Astrocyte of the cerebellum (primary cell): ENCODE measurements at regions not wholly inside any gene's neighbourhood (a gene's known extent, or its start where the extent isn't known, plus 50 kb on each side); places are given as distances from the start of the nearest gene placed in this dataset.

ENCODE experiments used
- DNase-seq: peaks from one replicate; pipeline ENCODE4 v3.0.0-alpha.2; 2011; ENCODE audit warnings: low read depth
- H3K4me3 ChIP-seq: 2 replicates; pipeline ENCODE4 v1.5.1; 2011; ENCODE audit warnings: mild to moderate bottlenecking, low read depth, low read length, moderate library complexity
- in situ Hi-C: cut with HindIII; loops from 2 replicates; pipeline ENCODE4 v1.10.0; 2017; ENCODE audit warnings: low sequenced_read_pairs
- TF ChIP-seq, protein P1 (sequence below): IDR thresholded peaks from 2 replicates; pipeline ENCODE4 v1.5.1; 2012; ENCODE audit warnings: low read length, low read depth, moderate library complexity, mild to moderate bottlenecking; ENCODE audit errors: missing control alignments

DNA sequence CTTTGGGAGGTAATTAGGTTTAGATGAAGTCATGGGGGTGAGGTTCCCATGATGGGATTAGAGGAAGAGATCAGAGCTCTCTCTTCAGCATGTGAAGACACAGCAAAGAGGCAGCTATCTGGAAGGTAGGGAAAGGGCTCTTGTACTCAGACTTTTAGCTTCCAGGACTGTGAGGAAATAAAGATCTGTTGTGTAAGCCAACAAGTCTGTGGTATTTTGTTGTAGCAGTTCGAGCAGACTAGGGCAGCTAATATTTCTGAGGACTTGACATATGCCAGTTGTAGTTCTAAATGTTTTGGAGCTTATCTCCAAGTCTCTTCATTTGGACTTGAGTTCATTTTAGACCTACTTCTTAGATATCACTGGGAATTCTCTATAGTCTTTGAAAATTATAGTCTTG lies 137.3 kb upstream of the PDE5A start:
- TF ChIP-seq, protein P1, sequence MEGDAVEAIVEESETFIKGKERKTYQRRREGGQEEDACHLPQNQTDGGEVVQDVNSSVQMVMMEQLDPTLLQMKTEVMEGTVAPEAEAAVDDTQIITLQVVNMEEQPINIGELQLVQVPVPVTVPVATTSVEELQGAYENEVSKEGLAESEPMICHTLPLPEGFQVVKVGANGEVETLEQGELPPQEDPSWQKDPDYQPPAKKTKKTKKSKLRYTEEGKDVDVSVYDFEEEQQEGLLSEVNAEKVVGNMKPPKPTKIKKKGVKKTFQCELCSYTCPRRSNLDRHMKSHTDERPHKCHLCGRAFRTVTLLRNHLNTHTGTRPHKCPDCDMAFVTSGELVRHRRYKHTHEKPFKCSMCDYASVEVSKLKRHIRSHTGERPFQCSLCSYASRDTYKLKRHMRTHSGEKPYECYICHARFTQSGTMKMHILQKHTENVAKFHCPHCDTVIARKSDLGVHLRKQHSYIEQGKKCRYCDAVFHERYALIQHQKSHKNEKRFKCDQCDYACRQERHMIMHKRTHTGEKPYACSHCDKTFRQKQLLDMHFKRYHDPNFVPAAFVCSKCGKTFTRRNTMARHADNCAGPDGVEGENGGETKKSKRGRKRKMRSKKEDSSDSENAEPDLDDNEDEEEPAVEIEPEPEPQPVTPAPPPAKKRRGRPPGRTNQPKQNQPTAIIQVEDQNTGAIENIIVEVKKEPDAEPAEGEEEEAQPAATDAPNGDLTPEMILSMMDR, result no peak
- no peak for DNase-seq
- in situ Hi-C loops, result no loop called here
- H3K4me3 ChIP-seq, result no peak overlapping the region

DNA sequence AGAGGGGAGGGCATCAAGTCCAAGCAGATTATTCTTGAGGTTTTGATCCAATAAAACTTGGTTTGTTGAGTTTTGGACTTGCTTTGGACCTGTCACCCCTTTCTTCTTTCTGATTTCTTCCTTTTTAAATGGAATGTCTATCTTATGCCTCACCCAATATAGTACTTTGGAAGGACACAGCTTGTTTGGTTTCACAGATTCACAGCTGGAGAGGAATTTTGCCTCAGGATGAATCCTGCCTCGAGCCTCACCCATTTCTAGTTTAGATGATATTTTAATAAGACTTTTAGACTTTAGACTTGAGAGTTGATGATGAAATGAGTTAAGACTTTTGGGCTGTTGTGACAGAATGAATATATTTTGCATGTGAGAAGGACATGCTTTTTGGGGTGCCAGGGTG lies 136.9 kb upstream of the PDE5A start:
- TF ChIP-seq, protein P1, result no peak
- in situ Hi-C loops, result no loop called here
- H3K4me3 ChIP-seq, result no peak overlapping the region
- DNase-seq, result no peak

DNA sequence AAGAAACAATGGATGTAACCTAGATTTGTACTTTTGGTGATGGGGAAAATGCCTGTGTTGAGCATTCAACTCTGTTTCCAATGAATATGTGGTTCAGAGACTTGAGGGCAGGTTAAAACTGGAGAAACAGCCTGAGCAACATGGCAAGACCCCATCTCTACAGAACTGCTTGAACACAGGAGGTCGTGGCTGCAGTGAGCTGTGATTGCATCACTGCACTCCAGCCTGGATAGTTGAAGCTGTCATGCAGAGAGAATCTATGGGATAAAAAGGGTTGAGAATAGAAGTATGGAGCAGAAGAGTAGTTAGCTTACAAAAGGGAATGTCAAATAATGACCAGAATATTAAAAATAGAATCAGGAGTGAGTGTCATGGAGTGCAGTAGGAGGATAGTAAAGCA lies 134.8 kb upstream of the PDE5A start:
- TF ChIP-seq, protein P1, result no peak
- in situ Hi-C loops, result no loop called here
- no peak for DNase-seq

DNA sequence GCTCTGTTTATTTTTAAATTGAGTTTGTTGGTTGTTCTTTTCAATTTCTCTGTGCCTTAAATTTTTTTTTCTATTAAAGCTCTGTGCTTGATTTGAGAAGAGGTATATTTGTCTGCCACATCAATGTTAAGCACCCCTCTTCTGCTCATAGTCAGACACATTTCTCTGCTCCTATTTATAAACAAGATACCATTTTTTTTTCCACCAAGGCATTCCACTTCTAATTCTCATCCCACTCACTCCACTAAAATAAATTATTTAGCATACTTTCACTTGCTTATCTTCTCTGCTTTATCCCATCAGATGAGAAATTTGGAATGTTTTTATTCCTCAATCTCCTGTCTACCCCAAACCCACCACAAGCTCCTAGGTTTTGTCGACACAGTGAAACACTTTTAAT lies 127.0 kb upstream of the PDE5A start:
- TF ChIP-seq, protein P1, result no peak
- DNase-seq, result no peak
- in situ Hi-C loops, result no loop called here

More for the DNA sequence above, 134.8 kb upstream of the PDE5A start:
- no peak overlapping the region for H3K4me3 ChIP-seq

DNA sequence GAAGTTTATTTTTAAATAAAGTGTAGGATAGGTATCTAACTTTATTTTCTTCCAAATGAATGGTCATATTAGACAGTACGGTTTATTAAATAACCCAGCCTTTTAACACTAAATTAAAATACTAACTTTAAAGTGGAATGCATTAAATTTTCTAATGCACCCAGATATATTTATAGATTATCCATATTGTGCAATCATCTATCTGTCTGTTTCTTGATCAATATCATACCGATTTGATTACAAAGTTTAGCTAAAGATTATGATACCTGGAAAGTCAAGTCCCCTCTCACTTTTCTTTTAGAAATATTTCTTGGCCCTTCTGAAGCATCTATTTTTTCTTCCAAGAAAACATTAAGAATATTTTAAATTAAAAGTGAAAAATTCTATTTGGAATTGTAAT lies 124.3 kb upstream of the PDE5A start:
- DNase-seq, result no peak
- H3K4me3 ChIP-seq, result no peak overlapping the region
- in situ Hi-C loops, result no loop called here
- TF ChIP-seq, protein P1, result no peak

More for the DNA sequence above, 127.0 kb upstream of the PDE5A start:
- H3K4me3 ChIP-seq, result no peak overlapping the region

DNA sequence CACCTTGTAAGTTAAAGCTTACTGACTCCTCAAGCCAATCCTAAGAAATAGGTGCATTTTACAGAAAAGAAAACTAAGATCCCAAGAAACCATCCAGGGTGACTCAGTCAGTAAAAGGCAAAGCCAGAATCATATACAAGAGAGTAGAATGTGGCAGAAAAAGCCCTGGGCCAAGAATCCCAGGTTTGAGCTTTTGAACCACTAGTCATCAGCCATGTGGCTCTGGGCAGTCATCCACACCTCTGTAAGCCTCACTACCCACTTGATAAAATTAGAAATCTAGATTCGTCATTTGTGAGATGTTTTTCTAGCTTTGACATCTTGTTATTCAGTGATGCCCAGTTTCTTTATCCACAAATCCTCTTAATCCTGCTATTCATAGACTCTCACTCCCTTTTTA lies 122.2 kb upstream of the PDE5A start:
- in situ Hi-C loops, result no loop called here
- peak; percentile 66 for DNase-seq
- TF ChIP-seq, protein P1, result no peak

DNA sequence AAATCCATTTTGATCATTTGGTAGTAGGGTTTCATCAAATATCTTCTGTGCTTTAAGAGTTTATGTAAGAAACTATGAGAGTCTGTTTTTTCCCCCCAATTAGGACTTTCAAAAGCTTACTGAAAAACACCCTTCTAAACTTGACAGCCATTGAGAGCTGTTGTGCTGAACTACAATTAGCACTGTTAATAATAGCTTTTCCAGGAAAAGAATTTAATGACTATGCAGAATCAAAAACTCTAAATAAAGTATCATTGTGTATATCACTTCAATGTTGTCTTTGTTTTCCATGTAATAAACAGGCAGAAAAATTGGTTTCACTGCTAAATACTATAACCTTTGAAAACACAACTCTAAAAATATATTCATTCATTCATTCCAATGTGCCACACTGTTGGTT lies 121.4 kb upstream of the PDE5A start:
- TF ChIP-seq, protein P1, result no peak
- in situ Hi-C loops, result no loop called here
- no peak overlapping the region for H3K4me3 ChIP-seq
- no peak for DNase-seq

More for the DNA sequence above, 122.2 kb upstream of the PDE5A start:
- H3K4me3 ChIP-seq, result no peak overlapping the region
